Astrocyte of the cerebellum (primary cell): ENCODE measurements at regions not wholly inside any gene's neighbourhood (a gene's known extent, or its start where the extent isn't known, plus 50 kb on each side); places are given as distances from the start of the nearest gene placed in this dataset.

Experiments used
- DNase-seq: peaks from one replicate; pipeline ENCODE4 v3.0.0-alpha.2; 2011; ENCODE audit warnings: low read depth
- H3K4me3 ChIP-seq: 2 replicates; pipeline ENCODE4 v1.5.1; 2011; ENCODE audit warnings: mild to moderate bottlenecking, low read depth, low read length, moderate library complexity
- CTCF ChIP-seq: IDR thresholded peaks from 2 replicates; pipeline ENCODE4 v1.5.1; 2012; ENCODE audit warnings: low read length, low read depth, moderate library complexity, mild to moderate bottlenecking; ENCODE audit errors: missing control alignments
- in situ Hi-C: cut with HindIII; loops from 2 replicates; pipeline ENCODE4 v1.10.0; 2017; ENCODE audit warnings: low sequenced_read_pairs

- no peak for DNase-seq
- no peak overlapping the region for H3K4me3 ChIP-seq
- TF ChIP-seq CTCF: no peak
- in situ Hi-C loops: no loop called here
These were observed 441.3 kb upstream of the RGS17 start for GRCh38 chr6:153572371-153572770.

DNA sequence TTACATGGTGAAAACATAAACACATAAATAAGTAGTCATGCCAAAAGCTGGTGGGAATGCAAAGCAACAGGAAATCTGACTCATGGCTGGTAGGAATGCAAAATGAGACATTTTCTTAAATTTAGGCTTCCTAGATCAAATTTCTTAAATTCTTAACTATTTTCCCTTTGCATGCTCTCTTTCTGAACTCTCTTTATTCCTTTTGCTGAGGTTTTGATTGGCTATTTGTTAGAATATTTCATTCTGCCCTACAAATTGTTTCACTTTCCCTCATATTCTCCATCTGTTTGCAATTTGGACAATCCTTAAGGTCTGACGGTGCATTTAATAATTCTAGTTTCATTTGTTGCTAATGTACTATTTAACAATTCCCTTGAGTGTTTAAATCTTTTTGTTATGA lies 437.5 kb upstream of the RGS17 start:
- peak; percentile 24 for DNase-seq
- H3K4me3 ChIP-seq: no peak overlapping the region
- TF ChIP-seq CTCF: no peak
- in situ Hi-C loops: no loop called here

DNA sequence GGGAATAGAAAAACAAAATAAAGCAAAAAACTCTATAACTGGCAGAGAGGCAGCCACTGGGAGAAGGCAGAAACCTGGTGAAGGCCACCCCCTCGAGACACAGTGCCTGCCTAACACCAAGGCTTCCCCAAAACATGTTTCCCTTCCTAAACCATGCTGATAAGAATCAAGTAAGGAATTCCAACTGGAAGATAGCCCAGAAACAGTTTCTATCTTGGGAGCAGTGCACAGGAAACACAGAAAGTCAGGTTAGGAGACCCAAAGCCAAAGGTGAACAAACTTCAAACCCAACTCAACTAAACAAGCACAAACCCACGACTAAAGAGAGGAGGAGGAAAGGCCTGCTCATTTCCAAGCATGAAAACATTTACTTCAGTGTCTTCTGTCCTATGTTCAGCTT lies 433.7 kb upstream of the RGS17 start:
- DNase-seq: peak; percentile 4
- H3K4me3 ChIP-seq: no peak overlapping the region
- TF ChIP-seq CTCF: no peak
- in situ Hi-C loops: no loop called here

DNA sequence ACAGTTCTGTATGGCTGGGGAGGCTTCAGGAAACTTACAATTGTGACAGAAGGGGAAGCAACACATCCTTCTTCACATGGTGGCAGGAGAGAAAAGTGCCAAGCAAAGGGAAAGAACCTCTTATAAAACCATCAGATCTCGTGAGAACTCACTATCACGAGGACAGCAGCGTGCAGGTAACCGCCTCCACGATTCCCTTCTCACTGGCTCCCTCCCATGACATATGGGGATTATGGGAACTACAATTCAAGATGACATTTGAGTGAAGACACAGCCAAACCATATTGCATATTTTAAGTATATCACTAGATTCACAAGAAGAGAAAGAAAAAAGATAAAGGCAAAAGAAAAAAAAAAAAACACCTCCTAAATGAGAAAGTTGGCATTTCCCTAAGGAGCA lies 431.9 kb upstream of the RGS17 start:
- in situ Hi-C loops: no loop called here
- H3K4me3 ChIP-seq: no peak overlapping the region
- no peak for TF ChIP-seq CTCF
- DNase-seq: no peak

DNA sequence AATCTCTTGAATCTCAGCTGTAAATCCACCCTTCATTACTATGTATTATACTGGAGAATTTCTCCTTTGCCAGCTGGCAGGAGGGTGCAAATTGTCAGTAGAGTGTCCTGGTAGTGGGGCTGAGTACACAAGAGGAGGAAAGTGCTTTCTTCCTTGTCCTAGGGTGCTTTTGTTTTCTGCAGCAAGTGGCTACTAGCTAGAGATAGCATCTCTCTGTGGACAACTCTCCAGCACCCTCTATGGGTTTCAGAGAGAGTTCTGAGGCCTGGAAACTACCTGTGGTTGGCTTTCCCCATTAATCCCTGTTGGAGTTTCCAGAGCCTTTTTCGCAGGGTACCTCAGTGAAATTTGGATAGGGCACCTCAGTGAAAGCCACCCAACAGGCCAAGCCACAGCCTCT lies 422.5 kb upstream of the RGS17 start:
- TF ChIP-seq CTCF: peak; percentile 66
- in situ Hi-C loops: no loop called here
- no peak overlapping the region for H3K4me3 ChIP-seq
- peak; percentile 3 for DNase-seq

- TF ChIP-seq CTCF: no peak
- H3K4me3 ChIP-seq: no peak overlapping the region
- in situ Hi-C loops: no loop called here
- DNase-seq: no peak
These were observed 408.5 kb upstream of the RGS17 start for GRCh38 chr6:153539602-153540001.

GRCh38 chr6:153538491-153538890 lies 407.4 kb upstream of the RGS17 start:
- in situ Hi-C loops: no loop called here
- no peak for DNase-seq
- no peak overlapping the region for H3K4me3 ChIP-seq
- TF ChIP-seq CTCF: no peak
